Testis (tissue), 2 donors: ENCODE measurements at regions not wholly inside any gene's neighbourhood (a gene's known extent, or its start where the extent isn't known, plus 50 kb on each side); places are given as distances from the start of the nearest gene placed in this dataset.

ENCODE experiments used
- DNase-seq: peaks from one replicate; pipeline ENCODE4 v3.0.0-alpha.2; 2019
- H3K27ac ChIP-seq, 2 donors: fragments of 200-600 bp; sonication (generic); one replicate each; pipeline ENCODE4 v1.5.1; 2019
- H3K27me3 ChIP-seq: fragments of 200-600 bp; sonication (generic); one replicate; pipeline ENCODE4 v1.5.1; 2019
- H3K36me3 ChIP-seq: fragments of 200-600 bp; sonication (generic); one replicate; pipeline ENCODE4 v1.5.1; 2017; ENCODE audit warnings: low read depth; ENCODE audit errors: missing control alignments
- H3K4me1 ChIP-seq: fragments of 200-600 bp; sonication (generic); one replicate; pipeline ENCODE4 v1.5.1; 2019
- H3K4me3 ChIP-seq, 2 donors: fragments of 200-600 bp; sonication (generic); one replicate each; pipeline ENCODE4 v1.5.1; 2017 to 2019
- H3K9me3 ChIP-seq: fragments of 200-600 bp; sonication (generic); one replicate; pipeline ENCODE4 v1.5.1; 2017
- POLR2A ChIP-seq: fragments of 450-650 bp; IDR thresholded peaks from one replicate; pipeline ENCODE4 v1.6.1; 2017; ENCODE audit warnings: antibody characterized with exemption, mild to moderate bottlenecking, moderate library complexity
- WGBS, 2 donors: methylation state at CpG; one replicate each; pipeline ENCODE4 v1.1.5; 2018; 5-methylcytosine and 5-hydroxymethylcytosine counted together
- intact Hi-C: fragments of 100-400 bp; cut with DNase I; formaldehyde crosslinking; loops from one replicate; pipeline ENCODE4 v1.15.1; 2023; ENCODE audit warnings: low total_unique reads
- TF ChIP-seq, protein P1 (sequence below), 3 experiments: fragments of 450-650 bp in 2 of 3; fragments of 200-600 bp in 1 of 3; sonication (generic) in 1 of 3; IDR thresholded peaks; one replicate each; pipeline ENCODE4 v1.5.1; 2016 to 2019; ENCODE audit warnings: antibody characterized with exemption in 3 of 3, mild to moderate bottlenecking in 2 of 3, moderate library complexity in 1 of 3

DNA sequence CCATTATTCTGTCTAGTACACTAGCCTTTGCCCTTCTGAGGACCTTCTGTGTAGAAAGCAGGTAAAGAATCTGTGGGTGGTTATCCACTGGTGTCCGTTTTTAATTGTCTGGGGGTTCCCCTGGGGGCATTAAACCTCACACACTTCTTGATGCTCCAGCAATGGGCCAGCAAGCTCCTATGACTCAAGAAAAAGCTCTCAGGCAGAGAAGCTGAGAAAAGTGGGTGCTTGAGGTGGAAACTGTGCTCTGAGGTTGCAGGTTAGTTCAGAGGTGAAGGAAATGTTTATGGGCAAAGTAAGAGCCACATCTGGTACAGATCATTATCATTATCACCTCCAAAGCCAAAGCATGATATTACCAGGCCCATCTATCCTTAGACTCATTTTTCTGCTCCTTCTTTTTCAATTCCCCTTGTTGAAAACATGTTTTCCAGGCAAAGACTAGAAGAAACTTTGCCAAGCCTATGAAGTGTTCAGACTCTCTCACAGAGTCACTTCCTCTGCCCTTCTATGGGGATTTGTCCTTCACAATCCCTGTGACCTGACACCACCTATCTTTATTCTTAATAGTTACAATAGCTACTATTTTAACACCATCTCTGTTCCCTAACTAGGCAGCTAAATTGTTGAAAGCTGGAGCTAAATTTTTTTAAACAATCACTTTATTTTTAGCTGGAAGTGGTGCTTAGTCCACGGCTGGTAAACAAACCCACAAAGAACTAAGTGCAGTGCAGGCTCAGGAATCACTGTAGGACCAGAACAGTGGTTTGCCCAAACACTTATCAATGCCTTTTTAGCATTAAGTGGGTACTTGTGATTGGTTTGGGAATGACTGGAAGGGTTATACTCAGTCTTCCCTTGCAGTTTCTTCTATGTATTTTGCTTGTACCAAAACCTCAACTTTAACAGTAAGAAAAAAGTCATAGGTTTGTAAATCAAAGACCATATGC lies 512.8 kb upstream of the POU3F3 start:
- 63 to 68% methylated on average over 2 of the region's 2 CpGs for WGBS, 2 donors
- Histone ChIP-seq H3K9me3 (no peaks in the 10 kb centered on the region), H3K27ac (no peak overlapping the region), H3K27me3 (no peaks in the 10 kb centered on the region), H3K4me1 (no peaks in the 10 kb centered on the region), H3K36me3 (no peaks in the 10 kb centered on the region), H3K4me3 (no peak overlapping the region)
- intact Hi-C loops: no loop called here
- DNase-seq: no peak
- TF ChIP-seq, protein P1, sequence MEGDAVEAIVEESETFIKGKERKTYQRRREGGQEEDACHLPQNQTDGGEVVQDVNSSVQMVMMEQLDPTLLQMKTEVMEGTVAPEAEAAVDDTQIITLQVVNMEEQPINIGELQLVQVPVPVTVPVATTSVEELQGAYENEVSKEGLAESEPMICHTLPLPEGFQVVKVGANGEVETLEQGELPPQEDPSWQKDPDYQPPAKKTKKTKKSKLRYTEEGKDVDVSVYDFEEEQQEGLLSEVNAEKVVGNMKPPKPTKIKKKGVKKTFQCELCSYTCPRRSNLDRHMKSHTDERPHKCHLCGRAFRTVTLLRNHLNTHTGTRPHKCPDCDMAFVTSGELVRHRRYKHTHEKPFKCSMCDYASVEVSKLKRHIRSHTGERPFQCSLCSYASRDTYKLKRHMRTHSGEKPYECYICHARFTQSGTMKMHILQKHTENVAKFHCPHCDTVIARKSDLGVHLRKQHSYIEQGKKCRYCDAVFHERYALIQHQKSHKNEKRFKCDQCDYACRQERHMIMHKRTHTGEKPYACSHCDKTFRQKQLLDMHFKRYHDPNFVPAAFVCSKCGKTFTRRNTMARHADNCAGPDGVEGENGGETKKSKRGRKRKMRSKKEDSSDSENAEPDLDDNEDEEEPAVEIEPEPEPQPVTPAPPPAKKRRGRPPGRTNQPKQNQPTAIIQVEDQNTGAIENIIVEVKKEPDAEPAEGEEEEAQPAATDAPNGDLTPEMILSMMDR (IDR thresholded peaks at IDR 0.05): no peak
- no peak for TF ChIP-seq POLR2A

DNA sequence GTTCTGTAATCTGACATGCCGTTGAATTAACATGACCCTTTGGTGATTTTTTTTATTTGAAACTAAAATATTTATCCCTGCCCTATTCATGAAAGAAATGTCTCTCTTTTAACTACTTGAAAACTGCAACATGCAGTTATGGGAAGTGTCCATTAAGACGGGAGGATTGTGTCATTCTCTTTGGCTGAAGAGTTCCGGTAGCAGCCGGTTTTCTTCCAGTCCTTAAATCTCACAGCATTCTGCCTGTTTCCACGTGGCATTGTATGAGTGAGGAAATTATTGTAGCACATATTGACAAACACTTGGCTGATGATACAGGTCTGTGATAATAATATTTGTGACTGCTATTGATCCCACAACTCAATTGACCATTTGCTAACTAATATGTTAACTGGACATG lies 509.6 kb upstream of the POU3F3 start:
- Histone ChIP-seq H3K36me3 (no peaks in the 10 kb centered on the region), H3K9me3 (no peaks in the 10 kb centered on the region), H3K27ac (no peak overlapping the region), H3K4me3 (no peak overlapping the region), H3K4me1 (no peaks in the 10 kb centered on the region), H3K27me3 (no peaks in the 10 kb centered on the region)
- TF ChIP-seq POLR2A: no peak
- TF ChIP-seq, protein P1 (IDR thresholded peaks at IDR 0.05): no peak
- DNase-seq: no peak
- intact Hi-C loops: no loop called here
- WGBS, 2 donors: 75 to 80% methylated on average over 5 of the region's 5 CpGs

DNA sequence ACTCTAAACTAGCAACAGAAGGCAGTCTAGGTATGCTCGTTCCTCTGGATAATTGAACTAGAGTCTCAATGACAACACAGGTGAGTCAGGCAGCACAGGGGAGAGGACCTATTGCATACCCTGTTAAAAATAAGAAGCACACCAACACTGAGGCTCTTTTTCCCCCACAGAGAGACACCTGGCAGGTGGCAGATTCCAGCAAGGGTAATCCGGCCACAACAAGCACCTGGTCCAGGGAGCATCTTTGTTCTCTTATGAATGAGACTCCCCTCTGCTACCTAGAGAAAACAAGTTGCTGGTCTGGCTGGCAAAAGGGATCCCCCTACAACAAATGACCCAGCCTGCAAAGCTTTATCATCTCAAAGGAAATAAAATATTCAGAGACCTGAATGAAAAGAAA lies 508.9 kb upstream of the POU3F3 start:
- Histone ChIP-seq H3K27ac (no peak overlapping the region), H3K4me3 (no peak overlapping the region), H3K4me1 (no peaks in the 10 kb centered on the region), H3K9me3 (no peaks in the 10 kb centered on the region), H3K36me3 (no peaks in the 10 kb centered on the region), H3K27me3 (no peaks in the 10 kb centered on the region)
- intact Hi-C loops: no loop called here
- WGBS, 2 donors: 81 to 85% methylated on average over 2 of the region's 2 CpGs
- TF ChIP-seq, protein P1 (IDR thresholded peaks at IDR 0.05): no peak
- TF ChIP-seq POLR2A: no peak
- no peak for DNase-seq

DNA sequence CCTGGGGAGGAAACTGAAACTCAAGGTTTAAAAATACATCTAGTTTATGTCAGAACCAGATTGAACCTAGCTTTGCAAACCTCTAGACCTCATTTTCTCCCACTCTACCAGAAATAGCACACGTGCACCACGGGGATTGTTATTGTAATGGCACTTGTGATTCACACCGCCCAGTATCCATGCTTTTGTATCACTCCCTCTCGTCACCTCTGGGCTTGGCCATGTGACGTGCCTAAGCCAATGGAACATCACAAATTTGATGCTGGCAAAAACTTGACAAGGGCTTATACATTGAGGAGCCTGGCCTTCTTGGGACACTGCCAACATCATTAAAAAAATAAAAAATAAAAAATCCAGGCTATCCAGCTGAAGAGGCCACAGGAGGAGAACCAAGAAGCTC lies 495.8 kb upstream of the POU3F3 start:
- Histone ChIP-seq H3K9me3 (no peaks in the 10 kb centered on the region), H3K4me1 (no peaks in the 10 kb centered on the region), H3K36me3 (no peaks in the 10 kb centered on the region), H3K27me3 (no peaks in the 10 kb centered on the region), H3K4me3 (no peak overlapping the region), H3K27ac (no peak overlapping the region)
- intact Hi-C loops: no loop called here
- WGBS, 2 donors: 82 to 93% methylated on average over 5 of the region's 5 CpGs
- DNase-seq: no peak
- TF ChIP-seq, protein P1 (IDR thresholded peaks at IDR 0.05): no peak
- TF ChIP-seq POLR2A: no peak

DNA sequence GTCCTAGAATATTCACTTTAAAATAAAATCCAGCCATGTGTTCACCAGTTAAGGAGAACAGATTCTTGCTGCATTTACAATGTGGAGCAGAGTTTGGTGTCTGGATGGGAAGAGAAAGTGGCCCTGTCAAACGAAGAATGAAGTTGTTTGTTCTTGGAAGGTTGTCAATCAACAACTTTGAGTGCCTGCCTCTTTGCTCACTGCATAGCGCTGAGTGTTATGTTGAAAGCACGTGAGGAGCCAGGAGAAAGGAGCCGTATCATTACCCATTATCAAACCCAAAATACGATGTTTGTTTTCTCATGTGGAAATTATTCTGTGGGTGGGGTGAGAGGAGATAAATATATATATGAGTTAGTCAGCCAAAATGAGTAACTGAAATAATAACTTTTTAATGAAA lies 492.5 kb upstream of the POU3F3 start:
- Histone ChIP-seq H3K9me3 (no peaks in the 10 kb centered on the region), H3K4me3 (no peak overlapping the region), H3K27ac (no peak overlapping the region), H3K4me1 (no peaks in the 10 kb centered on the region), H3K36me3 (no peaks in the 10 kb centered on the region), H3K27me3 (no peaks in the 10 kb centered on the region)
- TF ChIP-seq, protein P1 (IDR thresholded peaks at IDR 0.05): no peak
- TF ChIP-seq POLR2A: no peak
- no peak for DNase-seq
- 74 to 84% methylated on average over 5 of the region's 5 CpGs for WGBS, 2 donors
- intact Hi-C loops: no loop called here
